ENCODE measurements at regions not wholly inside any gene's neighbourhood (a gene's known extent, or its start where the extent isn't known, plus 50 kb on each side); places are given as distances from the start of the nearest gene placed in this dataset.

DNA sequence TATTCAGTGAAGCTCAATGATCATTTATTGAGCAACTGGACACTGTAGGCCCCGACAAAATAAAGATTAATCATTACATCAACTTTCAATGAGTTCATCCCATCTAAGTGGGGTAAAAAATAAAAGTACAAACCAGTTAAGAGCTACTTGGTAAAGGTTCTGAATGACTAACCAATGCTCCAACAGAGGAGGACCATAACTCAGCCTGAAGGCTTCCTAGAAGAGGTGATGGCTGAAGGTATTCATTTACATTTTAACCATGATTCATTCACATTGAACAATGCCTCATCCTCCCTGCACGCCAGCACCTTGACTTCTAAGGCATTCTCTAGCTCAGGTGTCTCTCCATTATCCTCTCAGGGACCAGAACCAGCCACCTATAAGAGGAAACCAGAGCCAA, 201.4 kb downstream of the ZNF462 start:
- no peak for DNase-seq (ENCODE audit: low read depth)

DNA sequence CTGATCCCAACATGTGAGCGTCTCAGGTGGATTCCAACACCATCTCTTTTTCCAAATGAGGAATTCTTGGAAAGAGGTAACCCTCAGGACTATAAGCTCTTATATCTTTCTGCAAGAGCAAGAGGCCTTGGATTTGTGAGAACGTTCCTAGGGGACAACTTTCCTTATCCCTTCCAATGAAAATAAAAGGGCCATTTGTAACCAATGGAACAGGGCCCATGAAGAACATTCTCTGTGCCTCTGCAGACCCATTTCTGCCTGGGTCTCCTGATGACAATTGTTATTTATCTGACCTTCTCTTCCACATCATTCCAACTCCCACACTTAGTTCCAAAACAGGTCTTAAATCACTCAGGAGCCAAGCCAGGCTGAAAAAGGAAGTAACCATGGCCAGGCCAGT, 202.6 kb downstream of the ZNF462 start:
- no peak for DNase-seq (ENCODE audit: low read depth)

DNA sequence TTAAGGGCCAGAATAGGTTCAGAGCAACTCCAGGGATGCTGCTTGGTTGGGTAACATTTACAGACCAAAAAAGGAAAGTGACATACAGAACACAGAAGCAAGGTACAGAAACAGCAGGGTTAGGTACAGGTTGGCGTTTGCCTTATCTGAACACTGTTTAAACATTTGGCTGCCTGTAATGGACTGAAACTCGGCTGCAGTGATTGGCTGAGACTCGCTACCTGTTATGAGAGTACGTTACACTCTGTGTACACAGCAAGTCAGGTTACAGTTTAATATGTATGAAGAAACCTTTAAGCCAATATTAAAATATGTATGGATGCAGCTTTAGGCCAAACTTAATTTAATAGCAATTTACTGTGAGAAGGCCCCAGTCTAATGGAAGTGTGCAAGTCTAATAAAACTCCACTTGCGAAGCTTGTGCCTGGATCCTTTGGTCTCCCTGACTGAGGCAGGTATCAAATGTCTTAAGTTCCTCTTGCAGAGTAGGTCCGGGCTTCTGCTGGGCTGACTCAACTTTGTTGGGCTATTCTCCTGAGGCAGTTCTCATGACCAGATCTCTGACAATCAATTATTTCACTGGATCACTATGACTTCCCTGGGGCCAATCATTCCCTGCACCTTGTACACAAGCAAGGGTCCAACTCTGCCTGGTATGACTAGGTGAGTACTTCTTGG, 204.9 kb downstream of the ZNF462 start:
- no peak for DNase-seq (ENCODE audit: low read depth)

DNA sequence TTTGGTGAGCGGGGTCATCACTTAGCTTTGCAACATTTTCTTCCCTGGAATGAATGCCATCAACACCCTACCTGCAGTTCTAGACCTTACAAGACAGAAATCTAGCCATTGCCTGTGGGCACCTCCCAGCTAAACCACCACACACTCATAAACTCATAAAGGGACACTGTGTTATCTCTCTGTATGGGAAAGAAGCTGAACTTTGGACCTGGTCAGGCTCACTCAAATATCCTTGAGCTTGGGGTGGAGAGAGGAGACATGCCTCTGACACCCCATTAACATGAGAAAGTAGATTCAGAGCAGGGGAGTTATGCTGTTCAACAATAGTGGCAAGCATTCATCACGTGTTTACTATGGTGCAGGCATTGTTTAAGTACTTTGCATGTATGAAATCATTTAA, 205.6 kb downstream of the ZNF462 start:
- no peak for DNase-seq (ENCODE audit: low read depth)

DNA sequence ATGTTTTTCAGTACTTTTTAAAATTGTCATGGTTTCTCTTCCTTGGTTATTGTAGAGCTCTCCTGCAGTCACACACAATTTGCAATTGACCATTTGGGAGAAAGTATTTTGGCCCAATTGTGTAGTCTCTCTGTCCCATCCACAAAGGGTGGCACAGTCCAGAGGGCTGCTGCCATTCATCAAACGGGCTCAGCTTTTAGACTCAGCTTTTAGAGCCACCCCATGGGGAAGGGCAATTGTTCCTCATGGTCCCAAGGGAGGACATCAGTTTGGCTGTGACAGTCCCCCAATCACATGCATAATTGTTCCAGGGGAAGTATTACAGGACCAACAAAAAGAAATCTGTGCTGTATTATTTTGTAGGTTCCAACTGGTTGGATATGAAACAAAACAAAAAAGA, 207.6 kb downstream of the ZNF462 start:
- DNase-seq (ENCODE audit: low read depth) = no peak

DNA sequence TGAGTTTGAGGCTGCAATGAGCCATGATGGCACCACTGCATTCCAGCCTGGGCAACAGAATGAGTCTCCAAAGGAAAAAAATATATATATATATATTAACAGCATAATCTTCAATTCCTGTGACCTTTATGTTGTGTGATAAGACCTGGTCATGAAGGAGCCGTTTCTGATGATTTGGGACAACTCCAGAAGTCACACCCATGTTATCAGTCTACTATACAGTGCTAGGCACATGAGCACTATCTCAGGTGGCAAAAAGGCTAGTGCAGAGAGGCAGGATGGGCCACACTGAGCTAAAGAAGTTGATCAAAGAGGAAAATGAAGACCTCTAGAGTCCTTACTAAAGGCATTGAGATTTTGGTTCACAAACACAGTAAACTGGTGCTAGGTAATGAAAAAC, 205.0 kb upstream of the RAD23B start:
- DNase-seq (ENCODE audit: low read depth) = no peak

DNA sequence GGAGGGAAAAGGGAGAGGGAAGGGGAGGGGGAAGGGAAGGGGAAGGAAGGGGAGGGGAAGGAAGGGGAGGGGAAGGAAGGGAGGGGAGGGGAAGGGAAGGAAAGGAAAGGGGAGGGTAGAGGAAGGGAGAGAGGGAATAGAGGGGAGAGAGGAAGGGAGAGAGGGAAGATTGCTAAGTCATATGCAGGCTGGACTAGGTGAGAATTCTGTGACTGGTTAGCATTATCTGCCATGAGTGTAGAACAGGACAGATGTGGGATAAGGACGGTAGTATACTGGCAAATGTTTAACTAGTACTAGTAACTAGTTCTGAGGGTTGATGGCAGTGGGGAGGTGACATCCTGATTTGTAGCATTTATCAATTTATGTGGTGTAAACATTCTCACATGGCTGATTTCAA, 203.5 kb upstream of the RAD23B start:
- DNase-seq (ENCODE audit: low read depth) = no peak

DNA sequence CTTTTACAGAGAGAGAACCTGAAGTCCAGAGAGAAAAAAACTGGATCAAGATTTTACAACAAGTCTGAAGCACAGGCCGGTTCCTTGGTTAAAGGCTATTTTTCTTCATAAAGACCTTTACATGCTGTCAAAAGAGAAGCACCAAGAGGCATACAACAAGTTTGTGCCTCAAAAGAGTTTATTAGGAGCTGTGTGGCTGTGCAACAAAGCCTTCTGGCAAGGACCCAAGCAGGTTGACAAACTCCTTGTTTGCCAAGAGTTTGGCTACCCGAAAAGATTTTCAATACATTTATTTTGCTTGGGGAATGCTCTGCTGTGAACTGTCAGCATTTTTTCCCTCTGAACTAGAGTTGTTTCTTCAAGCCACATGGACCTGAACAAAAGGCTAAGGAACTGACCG, 202.9 kb upstream of the RAD23B start:
- DNase-seq (ENCODE audit: low read depth) = no peak

DNA sequence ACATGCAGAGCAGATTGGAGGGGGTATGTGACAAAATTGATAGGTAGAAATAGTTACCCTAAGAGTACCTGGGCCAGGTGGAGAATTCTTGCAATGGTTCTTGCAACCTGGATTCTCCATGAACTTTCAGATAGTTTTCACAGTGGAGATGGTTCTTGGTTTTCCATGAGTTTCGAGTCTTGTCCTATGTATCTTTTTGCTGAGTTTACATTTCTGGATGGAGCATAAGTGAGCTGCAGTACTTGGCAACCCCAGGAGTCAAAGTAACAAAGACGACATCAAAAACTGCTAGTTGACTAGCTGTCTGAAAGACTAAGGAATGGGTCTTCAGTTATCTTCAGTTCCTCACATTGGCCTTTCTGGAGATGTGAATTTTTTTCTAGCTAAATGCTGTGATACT, 196.6 kb upstream of the RAD23B start:
- no peak for DNase-seq (ENCODE audit: low read depth)

DNA sequence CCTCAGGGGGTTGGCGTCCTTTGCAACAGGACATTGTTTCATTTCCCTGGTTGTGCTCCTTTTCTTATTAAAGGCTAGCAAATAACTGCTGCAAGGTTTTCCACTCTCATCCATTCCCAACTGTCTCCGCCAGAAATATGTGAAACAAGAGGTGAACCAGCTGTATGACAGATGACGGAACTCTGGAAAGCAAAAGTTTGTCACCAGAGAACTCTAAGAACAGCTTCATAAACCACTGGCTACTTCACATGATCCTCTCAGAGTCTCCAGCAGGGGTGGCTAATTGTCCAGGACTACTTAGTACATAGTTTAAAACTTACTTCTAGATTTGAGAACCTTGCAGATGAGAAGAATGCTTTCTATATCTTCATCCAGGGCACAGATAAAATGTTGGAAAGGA, 195.9 kb upstream of the RAD23B start:
- no peak for DNase-seq (ENCODE audit: low read depth)

DNA sequence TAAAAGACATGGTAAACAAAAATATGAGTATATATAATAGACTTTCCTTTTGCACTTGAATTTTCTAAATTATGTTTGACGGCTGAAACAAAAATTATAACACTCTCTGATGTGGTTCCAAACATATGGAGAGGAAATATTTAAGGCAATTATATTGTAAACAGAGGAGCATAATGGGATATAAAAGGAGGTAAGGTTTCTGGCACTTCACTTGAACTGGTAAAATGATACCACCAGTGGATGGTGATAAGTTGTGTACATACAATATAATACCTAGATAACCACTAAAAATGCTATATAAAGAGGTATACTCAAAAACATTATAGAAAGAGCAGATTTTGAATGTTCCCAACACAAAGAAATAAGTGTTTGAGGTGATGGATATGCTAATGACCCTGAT, 192.9 kb upstream of the RAD23B start:
- DNase-seq (ENCODE audit: low read depth) = no peak

DNA sequence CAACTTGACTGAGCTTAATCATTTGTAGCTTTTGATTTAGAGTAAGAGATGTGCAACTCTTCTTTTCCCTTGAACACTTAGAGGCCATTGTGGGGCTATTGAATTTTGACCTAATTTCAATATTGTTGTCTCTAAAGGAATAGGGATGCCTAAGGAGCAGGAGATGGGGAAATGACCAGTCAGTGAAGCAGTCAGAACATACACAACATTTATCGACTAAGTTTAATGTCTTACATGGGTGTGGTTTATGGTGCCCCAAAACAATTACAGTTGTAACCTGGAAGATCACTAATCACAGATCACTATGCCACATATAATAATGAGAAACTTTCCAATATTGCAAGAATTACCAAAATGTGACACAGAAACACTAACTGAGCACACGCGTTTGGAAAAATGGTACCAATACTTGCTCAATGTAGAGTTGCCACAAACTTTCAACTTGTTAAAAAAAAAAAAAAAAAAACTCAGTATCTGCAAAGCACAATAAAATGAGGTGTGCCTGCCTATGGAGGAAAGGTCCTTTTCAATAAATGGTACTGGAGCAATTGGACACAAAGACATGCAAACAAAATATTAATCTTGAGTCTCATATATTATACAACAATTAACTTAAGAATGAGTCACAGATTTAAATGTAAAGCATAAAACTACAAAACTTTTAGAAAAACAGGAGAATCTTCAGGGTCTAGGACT, 189.6 kb upstream of the RAD23B start:
- DNase-seq (ENCODE audit: low read depth) = no peak

DNA sequence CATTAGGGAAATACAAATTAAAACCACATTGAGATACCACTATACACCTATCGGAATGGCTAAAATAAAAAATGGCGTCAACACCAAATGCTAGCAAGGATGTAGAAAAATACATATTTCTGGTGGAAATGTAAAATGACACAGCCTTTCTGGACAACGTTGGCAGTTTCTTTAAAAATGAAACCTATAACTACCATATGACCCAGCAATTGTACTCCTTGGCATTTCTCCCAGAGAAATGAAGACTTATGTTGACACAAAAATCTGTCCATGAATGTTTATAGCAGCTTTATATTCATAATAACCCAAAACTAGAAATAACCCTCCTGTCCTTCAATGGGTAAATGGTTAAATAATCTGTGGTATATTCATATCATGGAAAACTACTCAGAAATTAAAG, 188.7 kb upstream of the RAD23B start:
- DNase-seq (ENCODE audit: low read depth) = no peak

DNA sequence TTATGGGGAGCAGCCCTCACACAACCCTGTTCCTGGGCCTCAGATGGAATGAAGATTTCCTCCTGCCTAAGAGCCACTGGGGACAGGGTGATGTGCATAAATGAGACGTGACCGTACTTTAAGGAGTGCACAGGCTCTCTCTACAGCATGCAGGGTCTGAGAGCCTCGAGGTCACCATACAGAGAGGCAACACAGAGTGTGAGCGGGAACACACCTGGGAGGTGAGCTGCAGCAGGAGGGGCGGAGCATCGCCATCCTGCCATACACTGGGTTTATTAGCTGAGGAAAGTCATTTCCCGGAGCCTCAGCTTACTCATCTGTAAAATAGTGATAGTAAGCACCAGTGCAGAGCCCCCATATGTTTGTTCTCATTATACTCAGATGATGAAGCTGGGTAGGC, 182.5 kb upstream of the RAD23B start:
- no peak for DNase-seq (ENCODE audit: low read depth)

DNA sequence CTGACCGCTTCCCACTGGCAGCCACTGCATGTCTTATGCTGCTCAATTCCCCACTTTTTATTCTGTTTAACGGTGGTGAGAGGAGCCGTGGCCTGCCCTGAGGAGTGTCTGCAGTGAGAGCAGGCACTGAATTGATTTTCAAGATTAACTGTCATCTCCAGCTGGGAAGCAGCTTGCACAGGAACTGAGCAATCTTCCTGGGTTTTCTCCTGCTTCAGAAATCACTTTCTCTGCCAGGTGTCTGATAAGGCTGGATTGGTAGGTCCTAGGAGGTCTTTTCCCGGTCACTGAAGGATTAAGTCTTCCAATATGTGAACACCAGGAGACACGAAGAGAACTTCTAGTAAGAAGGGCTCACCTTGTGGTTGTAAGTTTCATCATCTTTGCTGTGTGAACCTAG, 181.1 kb upstream of the RAD23B start:
- no peak for DNase-seq (ENCODE audit: low read depth)

DNA sequence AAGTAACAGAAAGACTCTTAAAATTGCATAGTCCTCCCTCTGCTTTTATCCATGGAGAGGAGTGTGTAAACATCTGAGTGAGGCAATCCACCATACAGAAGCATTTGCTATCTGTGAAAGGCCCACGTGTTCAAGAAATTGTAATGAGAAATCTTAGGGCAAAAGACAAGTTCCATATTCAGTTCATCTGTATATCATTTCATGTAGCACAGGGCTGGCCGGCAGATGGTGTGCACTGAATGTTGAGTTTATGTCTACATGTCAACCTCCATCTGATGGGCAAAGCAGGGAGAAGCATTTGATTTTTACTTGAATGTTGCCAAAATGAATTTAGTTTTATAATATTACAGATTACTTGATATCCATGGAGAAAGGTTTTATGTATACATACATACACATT, 179.5 kb upstream of the RAD23B start:
- DNase-seq (ENCODE audit: low read depth) = no peak

DNA sequence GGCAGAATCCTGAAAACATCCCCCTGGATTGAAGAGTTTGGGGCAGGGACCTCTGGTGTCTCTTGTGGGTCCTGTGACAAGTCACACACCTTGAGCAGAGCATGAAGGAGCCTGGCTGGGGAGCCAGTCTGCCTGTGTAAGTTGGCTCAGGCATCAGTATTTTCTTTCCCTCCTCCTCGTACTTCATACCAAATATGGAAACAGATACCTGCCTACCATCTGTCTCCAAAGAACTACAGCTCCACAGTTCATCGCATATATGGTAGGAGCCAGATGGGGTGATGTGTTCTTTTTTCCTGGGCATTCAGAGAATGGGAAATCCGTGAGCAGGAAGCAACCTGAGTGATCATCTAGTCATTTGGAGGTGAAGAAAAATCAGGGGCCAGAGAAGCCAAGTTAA, 177.3 kb upstream of the RAD23B start:
- DNase-seq (ENCODE audit: low read depth) = no peak

DNA sequence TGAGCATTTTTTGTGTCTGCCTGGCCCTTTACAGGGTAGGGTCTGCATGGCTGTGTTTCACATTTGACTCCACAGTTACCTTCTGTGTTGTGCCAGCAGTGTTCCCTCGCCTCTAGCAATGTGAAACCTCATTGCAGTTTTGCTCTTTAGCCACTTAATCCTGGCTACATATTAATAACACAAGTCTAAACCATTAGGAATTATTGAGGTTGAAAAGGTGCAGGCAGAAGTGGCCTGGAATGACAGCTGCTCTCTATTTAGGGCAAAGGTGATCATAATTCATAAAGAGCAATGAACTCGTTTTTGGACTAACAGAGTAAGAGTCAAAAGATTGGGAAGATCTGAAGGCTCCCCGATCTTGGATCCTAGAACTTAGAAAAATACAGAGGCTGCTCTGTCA, 176.7 kb upstream of the RAD23B start:
- no peak for DNase-seq (ENCODE audit: low read depth)

DNA sequence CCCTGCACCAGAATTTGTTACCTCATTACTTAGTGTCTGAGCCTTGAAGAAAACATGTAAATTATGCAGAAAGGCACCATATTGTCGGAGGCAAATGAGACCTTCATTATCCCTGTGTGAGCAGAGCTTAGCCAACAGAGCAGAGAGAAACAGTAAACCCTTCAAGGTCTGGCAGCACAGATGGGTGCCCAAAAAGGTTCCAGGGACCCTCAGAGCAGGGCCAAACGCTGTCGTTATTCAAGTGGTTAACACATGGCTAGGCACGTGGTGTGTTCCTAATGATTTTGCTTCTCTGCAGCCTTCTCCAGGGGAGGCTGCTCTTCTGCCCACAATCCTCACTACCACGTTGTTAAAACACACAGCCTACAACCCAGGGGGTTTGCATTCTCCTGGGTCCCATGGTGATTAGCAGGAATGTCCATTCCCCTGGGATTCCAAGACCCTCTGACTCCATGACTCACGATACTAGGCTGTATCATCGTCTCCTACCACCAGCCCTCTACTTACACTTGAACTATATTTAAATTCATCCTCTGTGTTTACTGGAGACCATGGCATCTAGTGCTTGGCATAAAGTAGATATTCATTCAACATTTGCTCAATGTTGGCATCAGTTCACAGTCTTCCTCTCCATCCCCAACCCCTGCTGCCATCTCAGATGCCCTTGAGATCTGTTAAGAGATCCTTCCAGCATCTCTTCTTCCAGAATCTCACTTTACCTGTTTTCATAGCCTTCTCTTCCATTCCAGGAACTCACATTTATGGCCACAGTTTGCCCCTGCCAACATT, 174.5 kb upstream of the RAD23B start:
- no peak for DNase-seq (ENCODE audit: low read depth)

DNA sequence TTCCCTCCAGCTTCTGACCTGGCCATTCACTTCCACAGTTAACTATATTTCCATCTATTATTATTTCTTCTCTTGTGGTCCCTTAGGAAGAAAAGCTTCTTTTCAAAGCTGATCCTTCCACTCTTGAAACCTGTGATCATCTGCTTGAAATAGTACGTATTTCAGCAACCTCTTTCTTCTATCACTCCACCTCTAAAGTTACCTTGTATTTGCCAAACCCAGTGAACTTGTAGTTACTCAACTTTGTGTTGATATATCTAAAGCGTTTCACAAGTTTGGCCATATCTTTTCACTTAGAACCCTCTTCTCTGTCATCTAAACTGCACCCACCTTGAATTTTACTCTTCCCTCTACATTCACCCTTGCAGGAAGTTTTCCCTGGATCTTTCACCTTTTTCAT, 173.8 kb upstream of the RAD23B start:
- DNase-seq (ENCODE audit: low read depth) = no peak

DNA sequence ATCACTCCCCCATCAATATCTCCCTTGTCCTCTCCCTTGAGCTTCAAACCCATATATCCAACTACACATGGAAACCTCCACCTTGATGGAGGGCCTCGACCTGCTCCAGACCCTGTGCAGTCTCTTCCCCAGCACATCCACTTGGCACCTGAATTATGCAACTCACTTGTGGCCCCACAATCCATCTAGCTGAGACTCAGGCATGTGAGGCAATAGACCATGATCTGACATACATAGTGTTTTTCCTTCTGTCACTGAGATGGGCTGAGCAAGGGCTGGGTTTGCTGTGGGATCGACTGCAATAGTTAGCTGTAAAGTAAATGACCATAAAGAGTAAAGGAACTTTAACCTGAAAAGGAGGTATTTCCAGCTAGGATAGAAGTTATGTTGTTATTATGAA, 172.9 kb upstream of the RAD23B start:
- no peak for DNase-seq (ENCODE audit: low read depth)

DNA sequence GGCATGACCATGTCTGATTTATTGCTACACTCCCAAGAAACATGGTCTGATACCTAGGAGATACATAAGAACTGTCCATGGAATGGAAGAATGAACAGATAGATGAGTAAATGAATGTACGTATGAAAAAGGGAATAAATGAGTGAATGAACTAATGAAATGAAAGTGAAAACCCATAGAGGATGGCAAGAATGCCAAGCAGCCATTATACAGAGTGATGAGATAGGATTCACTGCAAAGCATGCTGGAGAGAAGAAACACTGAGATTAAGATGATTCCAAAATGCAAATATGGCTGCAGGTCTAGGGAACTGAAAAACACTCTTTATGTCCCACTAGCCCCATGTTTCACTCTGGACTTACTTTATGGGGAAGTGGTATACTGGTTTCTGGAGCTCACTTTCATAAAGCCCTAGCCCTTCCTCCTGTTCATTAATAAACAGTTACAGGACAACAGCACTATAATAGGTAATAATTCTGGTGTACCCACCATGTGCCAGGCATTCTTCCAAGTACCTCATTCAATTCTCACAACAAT, 170.3 kb upstream of the RAD23B start:
- no peak for DNase-seq (ENCODE audit: low read depth)

All from stimulated activated CD8-positive, alpha-beta memory T cell treated with anti-CD3 and anti-CD28 coated beads, Interleukin-15, amount 100 ng/mL, for 1 hour (primary cell).